Large intestine (tissue), 3 donors: ENCODE measurements at regions not wholly inside any gene's neighbourhood (a gene's known extent, or its start where the extent isn't known, plus 50 kb on each side); places are given as distances from the start of the nearest gene placed in this dataset.

ENCODE experiments used
- DNase-seq, 2 donors: peaks; one replicate each; pipeline versions ENCODE4 v3.0.0 to v3.0.0-alpha.2; 2013
- H3K27ac ChIP-seq: one replicate; pipeline ENCODE4 v1.5.1; 2013; ENCODE audit warnings: low read length
- H3K27me3 ChIP-seq: 2 replicates; pipeline ENCODE4 v1.6.1; 2013; ENCODE audit warnings: low read length; ENCODE audit not compliant: control insufficient read depth, insufficient read depth
- H3K36me3 ChIP-seq: 2 replicates; pipeline ENCODE4 v1.6.1; 2013; ENCODE audit warnings: low read length; ENCODE audit not compliant: control insufficient read depth, insufficient read depth
- H3K4me1 ChIP-seq: one replicate; pipeline ENCODE4 v1.6.1; 2013; ENCODE audit warnings: low read length; ENCODE audit not compliant: control insufficient read depth, insufficient read depth
- H3K4me3 ChIP-seq: one replicate; pipeline ENCODE4 v1.5.1; 2013; ENCODE audit warnings: low read length
- H3K9me3 ChIP-seq: one replicate; pipeline ENCODE4 v1.6.1; 2013; ENCODE audit warnings: mild to moderate bottlenecking, low read depth, low read length, moderate library complexity; ENCODE audit not compliant: control insufficient read depth
- WGBS: methylation state at CpG from one replicate; pipeline ENCODE4 v1.1.5; 2013; ENCODE audit warnings: low lambda C conversion rate; ENCODE audit not compliant: insufficient coverage; 5-methylcytosine and 5-hydroxymethylcytosine counted together

- Histone ChIP-seq H3K9me3 (no peaks in the 10 kb centered on the region), H3K27me3 (no peaks in the 10 kb centered on the region), H3K4me3 (no peak overlapping the region), H3K4me1 (peaks cover 3% of the 10 kb centered on the region), H3K36me3 (no peaks in the 10 kb centered on the region), H3K27ac (no peak overlapping the region)
- DNase-seq, result peak in 1 of 2 donors; percentile 26
- WGBS, result 80% methylated on average over 4 of the region's 4 CpGs
Observed at GRCh38 chr11:42025121-42025803, 565.8 kb upstream of the LRRC4C start.

GRCh38 chr11:42034826-42035225, 575.4 kb upstream of the LRRC4C start:
- Histone ChIP-seq H3K9me3 (no peaks in the 10 kb centered on the region), H3K27ac (no peak overlapping the region), H3K36me3 (no peaks in the 10 kb centered on the region), H3K27me3 (no peaks in the 10 kb centered on the region), H3K4me1 (no peaks in the 10 kb centered on the region), H3K4me3 (no peak overlapping the region)
- DNase-seq, result no peak

GRCh38 chr11:42036201-42036600, 576.7 kb upstream of the LRRC4C start:
- H3K27ac ChIP-seq, result no peak overlapping the region
- no peaks in the 10 kb centered on the region for H3K36me3 ChIP-seq
- DNase-seq, result no peak
- H3K4me3 ChIP-seq, result no peak overlapping the region
- H3K4me1 ChIP-seq, result no peaks in the 10 kb centered on the region
- no peaks in the 10 kb centered on the region for H3K27me3 ChIP-seq
- H3K9me3 ChIP-seq, result no peaks in the 10 kb centered on the region
- 76% methylated on average over 2 of the region's 2 CpGs for WGBS

- H3K9me3 ChIP-seq, result no peaks in the 10 kb centered on the region
- no peaks in the 10 kb centered on the region for H3K27me3 ChIP-seq
- DNase-seq, result no peak
- H3K36me3 ChIP-seq, result no peaks in the 10 kb centered on the region
- H3K27ac ChIP-seq, result no peak overlapping the region
- no peak overlapping the region for H3K4me3 ChIP-seq
- H3K4me1 ChIP-seq, result no peaks in the 10 kb centered on the region
Observed at GRCh38 chr11:42043312-42043711, 583.9 kb upstream of the LRRC4C start.

GRCh38 chr11:42047637-42048555, 588.4 kb upstream of the LRRC4C start:
- DNase-seq, result no peak
- no peaks in the 10 kb centered on the region for H3K36me3 ChIP-seq
- H3K4me3 ChIP-seq, result no peak overlapping the region
- no peaks in the 10 kb centered on the region for H3K27me3 ChIP-seq
- WGBS, result no CpG with 5 or more reads among the region's 2 CpGs
- H3K27ac ChIP-seq, result no peak overlapping the region
- no peaks in the 10 kb centered on the region for H3K4me1 ChIP-seq
- no peaks in the 10 kb centered on the region for H3K9me3 ChIP-seq

- Histone ChIP-seq H3K27ac (no peak overlapping the region), H3K4me3 (no peak overlapping the region), H3K4me1 (no peaks in the 10 kb centered on the region), H3K27me3 (no peaks in the 10 kb centered on the region), H3K36me3 (no peaks in the 10 kb centered on the region), H3K9me3 (no peaks in the 10 kb centered on the region)
- no peak for DNase-seq
- 50% methylated on average over 1 of the region's 1 CpG for WGBS
Observed at GRCh38 chr11:42049186-42049585, 589.7 kb upstream of the LRRC4C start.

GRCh38 chr11:42049650-42050049, 590.2 kb upstream of the LRRC4C start:
- no CpG with 5 or more reads among the region's 1 CpG for WGBS
- Histone ChIP-seq H3K27ac (no peak overlapping the region), H3K9me3 (no peaks in the 10 kb centered on the region), H3K4me3 (no peak overlapping the region), H3K27me3 (no peaks in the 10 kb centered on the region), H3K4me1 (no peaks in the 10 kb centered on the region), H3K36me3 (no peaks in the 10 kb centered on the region)
- no peak for DNase-seq

- Histone ChIP-seq H3K4me3 (no peak overlapping the region), H3K27ac (no peak overlapping the region), H3K36me3 (no peaks in the 10 kb centered on the region), H3K4me1 (no peaks in the 10 kb centered on the region), H3K9me3 (no peaks in the 10 kb centered on the region), H3K27me3 (no peaks in the 10 kb centered on the region)
- DNase-seq, result no peak
- WGBS, result 93% methylated on average over 2 of the region's 3 CpGs
Observed at GRCh38 chr11:42054351-42054900, 595.0 kb upstream of the LRRC4C start.

- no peaks in the 10 kb centered on the region for H3K36me3 ChIP-seq
- no peaks in the 10 kb centered on the region for H3K4me1 ChIP-seq
- H3K4me3 ChIP-seq, result no peak overlapping the region
- no CpG with 5 or more reads among the region's 1 CpG for WGBS
- H3K27ac ChIP-seq, result no peak overlapping the region
- H3K27me3 ChIP-seq, result no peaks in the 10 kb centered on the region
- no peak for DNase-seq
- H3K9me3 ChIP-seq, result no peaks in the 10 kb centered on the region
Observed at GRCh38 chr11:42055606-42056005, 596.2 kb upstream of the LRRC4C start.

GRCh38 chr11:42058794-42059193, 599.3 kb upstream of the LRRC4C start:
- no peaks in the 10 kb centered on the region for H3K4me1 ChIP-seq
- no peaks in the 10 kb centered on the region for H3K36me3 ChIP-seq
- H3K9me3 ChIP-seq, result no peaks in the 10 kb centered on the region
- H3K27me3 ChIP-seq, result no peaks in the 10 kb centered on the region
- 96% methylated on average over 3 of the region's 5 CpGs for WGBS
- DNase-seq, result no peak
- H3K4me3 ChIP-seq, result no peak overlapping the region
- no peak overlapping the region for H3K27ac ChIP-seq
